AG04449 (cell line): ENCODE measurements at regions not wholly inside any gene's neighbourhood (a gene's known extent, or its start where the extent isn't known, plus 50 kb on each side); places are given as distances from the start of the nearest gene placed in this dataset.

ENCODE experiments used
- CTCF ChIA-PET: fragments of 350-600 bp; formaldehyde crosslinking; extraction: SDS; loops from one replicate; lab custom pipeline; 2021; ENCODE audit warnings: antibody characterized with exemption; lab: Yijun Ruan, JAX
- POLR2A ChIA-PET: fragments of 400-600, 350-600 bp; formaldehyde crosslinking; extraction: SDS; loops from one replicate; lab custom pipeline; 2020; ENCODE audit warnings: antibody characterized with exemption, inconsistent platforms; lab: Yijun Ruan, JAX
- DNase-seq: peaks from one replicate; pipeline ENCODE4 v3.0.0-alpha.2; 2010; ENCODE audit warnings: low read depth, low spot score
- H3K4me3 ChIP-seq: 2 replicates; pipeline ENCODE4 v1.5.1; 2011; ENCODE audit warnings: low read depth, mild to moderate bottlenecking, control low read depth, low read length
- TF ChIP-seq, protein P1 (sequence below): IDR thresholded peaks from one replicate; pipeline ENCODE4 v1.5.1; 2011; ENCODE audit warnings: mild to moderate bottlenecking, moderate library complexity, low read length, control low read depth, inconsistent platforms; ENCODE audit not compliant: insufficient read depth; ENCODE audit errors: missing control alignments

DNA sequence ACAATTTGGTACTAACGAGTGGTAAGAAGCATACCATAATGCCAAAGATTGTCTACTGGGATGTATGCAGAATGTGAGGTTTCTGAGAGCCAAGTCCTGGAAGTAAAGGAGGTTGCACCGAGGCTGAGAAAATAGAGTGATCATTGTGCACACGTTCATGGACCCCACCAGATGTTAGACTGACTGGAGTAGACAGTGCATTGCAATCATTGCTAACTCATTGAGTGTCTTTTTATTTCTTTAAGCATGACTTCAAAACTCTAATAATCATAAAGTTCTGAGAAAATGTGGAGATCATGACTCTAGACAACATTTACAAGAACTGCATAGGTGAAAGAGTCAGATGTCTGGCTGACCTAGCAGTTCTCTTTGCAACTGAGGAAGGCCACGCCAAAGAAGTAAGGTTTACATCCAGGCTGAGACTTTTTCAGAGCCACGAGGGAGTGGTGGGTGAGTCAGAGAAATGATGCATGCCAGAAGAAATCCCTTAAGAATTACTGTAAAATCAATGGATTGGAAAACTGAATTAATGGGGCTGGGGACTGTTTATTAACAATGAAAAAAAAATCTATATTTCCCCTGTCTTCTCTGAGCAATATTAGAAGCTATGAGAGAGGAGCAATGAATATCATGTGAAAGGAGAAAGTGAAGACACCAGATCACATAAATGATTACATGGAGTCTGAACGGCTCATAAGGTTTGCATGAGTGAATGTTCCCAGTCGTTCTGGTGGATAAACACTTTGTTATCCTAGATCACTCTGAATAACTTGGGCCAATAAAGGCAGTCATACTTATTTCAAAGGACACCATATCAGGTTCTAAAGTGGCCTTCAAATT is 76.0 kb upstream of the SLC25A26 start:
- TF ChIP-seq, protein P1, sequence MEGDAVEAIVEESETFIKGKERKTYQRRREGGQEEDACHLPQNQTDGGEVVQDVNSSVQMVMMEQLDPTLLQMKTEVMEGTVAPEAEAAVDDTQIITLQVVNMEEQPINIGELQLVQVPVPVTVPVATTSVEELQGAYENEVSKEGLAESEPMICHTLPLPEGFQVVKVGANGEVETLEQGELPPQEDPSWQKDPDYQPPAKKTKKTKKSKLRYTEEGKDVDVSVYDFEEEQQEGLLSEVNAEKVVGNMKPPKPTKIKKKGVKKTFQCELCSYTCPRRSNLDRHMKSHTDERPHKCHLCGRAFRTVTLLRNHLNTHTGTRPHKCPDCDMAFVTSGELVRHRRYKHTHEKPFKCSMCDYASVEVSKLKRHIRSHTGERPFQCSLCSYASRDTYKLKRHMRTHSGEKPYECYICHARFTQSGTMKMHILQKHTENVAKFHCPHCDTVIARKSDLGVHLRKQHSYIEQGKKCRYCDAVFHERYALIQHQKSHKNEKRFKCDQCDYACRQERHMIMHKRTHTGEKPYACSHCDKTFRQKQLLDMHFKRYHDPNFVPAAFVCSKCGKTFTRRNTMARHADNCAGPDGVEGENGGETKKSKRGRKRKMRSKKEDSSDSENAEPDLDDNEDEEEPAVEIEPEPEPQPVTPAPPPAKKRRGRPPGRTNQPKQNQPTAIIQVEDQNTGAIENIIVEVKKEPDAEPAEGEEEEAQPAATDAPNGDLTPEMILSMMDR, result no peak
- no peak for DNase-seq
- CTCF ChIA-PET, result interaction anchor here (1.0 kb wide), 1 partner anchor 11 kb away, joined by 4 read pairs; no protein-coding TSS in a partner anchor
- POLR2A ChIA-PET, result no interaction called here
- H3K4me3 ChIP-seq, result no peak overlapping the region

DNA sequence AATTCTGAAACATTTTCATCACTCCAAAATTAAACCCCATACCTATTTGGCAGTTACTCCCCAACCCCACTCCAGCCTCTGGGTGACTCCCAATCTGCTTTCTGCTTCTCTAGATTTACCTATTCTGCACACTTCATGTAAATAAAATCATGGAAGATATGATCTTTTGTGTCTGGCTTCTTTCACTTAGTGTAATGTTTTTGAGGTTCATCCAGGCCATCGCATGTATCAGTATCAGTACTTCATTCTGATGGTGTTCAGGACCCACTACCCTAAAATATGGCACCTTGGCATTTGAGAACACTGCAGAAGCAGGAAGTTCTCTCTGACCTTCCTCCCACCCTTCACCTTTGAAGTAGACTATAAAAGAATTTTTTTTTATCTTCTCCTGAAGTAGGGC is 78.7 kb upstream of the SLC25A26 start:
- no peak for DNase-seq
- H3K4me3 ChIP-seq, result no peak overlapping the region
- ChIA-PET CTCF (no interaction called here), POLR2A (no interaction called here)
- TF ChIP-seq, protein P1, result no peak

DNA sequence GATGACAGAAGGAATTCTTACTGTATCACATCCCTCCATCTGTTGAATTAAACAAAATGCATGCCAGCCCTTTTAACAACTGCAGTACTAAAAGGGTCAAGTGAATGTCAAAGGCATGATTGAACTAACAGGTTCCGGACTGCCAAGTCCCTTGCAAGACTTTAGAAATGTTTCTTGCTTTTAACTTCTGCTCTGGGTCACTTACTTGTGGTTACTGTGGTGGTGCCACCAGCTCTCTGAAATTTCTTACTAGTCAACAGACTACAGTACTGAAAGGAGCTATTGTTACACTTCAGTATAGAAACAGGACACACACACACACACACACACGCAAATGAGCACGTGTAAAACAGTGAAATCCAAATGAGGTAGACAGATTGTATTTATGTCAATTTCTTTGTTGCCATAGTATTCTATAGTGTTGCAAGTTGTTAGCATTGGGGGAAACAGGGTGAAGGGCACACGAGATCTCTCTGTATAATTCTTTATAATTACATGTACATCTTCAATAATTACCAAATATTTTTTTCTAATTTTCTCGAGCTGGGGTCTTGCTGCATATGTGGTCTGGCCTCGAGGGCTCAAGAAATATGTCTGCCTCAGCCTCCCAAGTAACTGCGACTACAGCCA is 79.9 kb upstream of the SLC25A26 start:
- CTCF ChIA-PET, result interaction anchor here (1.1 to 2.5 kb wide), 3 partner anchors 11 to 104 kb away, joined by 3 to 10 read pairs (median 8); no protein-coding TSS in a partner anchor
- POLR2A ChIA-PET, result no interaction called here
- H3K4me3 ChIP-seq, result no peak overlapping the region
- no peak for DNase-seq
- TF ChIP-seq, protein P1, result no peak

DNA sequence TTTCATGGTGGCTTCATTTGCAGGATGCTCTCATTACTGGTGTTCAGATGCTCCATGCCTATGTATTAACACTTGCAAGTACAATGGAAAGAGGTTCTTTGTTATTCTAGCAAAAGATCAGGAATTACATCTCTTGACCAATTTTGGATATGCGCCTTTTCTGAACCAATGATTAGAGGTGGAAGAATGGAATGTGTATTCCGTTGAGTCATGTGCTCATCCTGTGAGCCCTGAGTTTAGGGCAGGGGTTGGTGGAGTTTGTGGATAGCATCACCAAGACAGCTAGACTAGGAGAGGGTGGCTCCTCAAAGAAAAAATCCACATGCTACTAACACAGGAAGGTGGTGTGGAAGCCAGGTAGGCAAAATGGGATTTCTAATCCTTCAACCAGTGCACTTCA is 80.7 kb upstream of the SLC25A26 start:
- POLR2A ChIA-PET, result no interaction called here
- TF ChIP-seq, protein P1, result no peak
- CTCF ChIA-PET, result interaction anchor here (1.0 to 2.8 kb wide), 9 partner anchors 12 to 1609 kb away, joined by 3 to 21 read pairs (median 5); no protein-coding TSS in a partner anchor

DNA sequence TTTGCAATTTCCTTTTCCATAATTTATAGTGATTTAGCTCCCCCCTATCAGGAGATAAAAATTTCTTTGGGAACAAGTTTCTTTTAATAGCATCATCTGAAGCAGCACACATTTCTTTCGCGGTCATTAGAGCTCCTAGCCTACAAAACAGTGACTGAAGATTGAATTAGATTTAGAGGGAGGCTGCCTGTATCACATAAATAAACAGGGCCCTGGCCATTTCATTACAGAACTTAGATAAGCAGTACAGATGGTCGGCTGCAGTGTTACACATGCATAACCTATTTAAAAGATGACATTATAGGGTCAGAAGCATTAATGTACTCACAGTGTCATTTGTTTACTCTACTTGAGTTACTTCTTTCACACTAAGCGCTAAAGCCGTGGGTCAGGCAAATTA is 81.4 kb upstream of the SLC25A26 start:
- TF ChIP-seq, protein P1, result no peak
- ChIA-PET POLR2A (no interaction called here), CTCF (interaction anchor here (0.6 to 2.8 kb wide), 42 partner anchors 9 to 1608 kb away, joined by 3 to 21 read pairs (median 4); no protein-coding TSS in a partner anchor)
- no peak for DNase-seq
- no peak overlapping the region for H3K4me3 ChIP-seq

More for the DNA sequence above, 80.7 kb upstream of the SLC25A26 start:
- H3K4me3 ChIP-seq, result no peak overlapping the region
- DNase-seq, result no peak
